ENCODE measurements at regions not wholly inside any gene's neighbourhood (a gene's known extent, or its start where the extent isn't known, plus 50 kb on each side); places are given as distances from the start of the nearest gene placed in this dataset.

DNA sequence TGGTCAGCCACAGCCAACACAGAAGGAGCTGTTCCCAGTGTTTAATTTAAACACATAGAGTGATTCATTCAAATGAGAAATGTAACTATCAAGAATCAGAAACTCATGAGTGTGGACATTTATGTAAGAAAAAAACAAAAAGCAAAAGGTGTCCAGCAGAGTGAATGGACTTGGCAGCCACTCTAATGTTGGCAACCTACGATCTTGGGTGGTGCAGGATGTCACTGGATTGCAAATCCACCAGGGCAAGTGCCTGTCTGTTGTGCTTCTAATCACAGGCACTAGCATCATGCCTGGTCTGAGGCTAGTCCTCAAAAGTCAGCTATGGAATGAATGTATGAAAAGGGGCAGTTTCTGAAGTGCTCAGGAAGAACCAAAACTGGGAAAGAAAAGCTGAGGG is 277.7 kb upstream of the CLNK start:
- Histone ChIP-seq H3K27me3 (no peaks in the 10 kb centered on the region), H3K27ac (no peak overlapping the region), H3K4me3 (no peak overlapping the region), H3K36me3 (no peaks in the 10 kb centered on the region), H3K9me3 (no peaks in the 10 kb centered on the region), H3K4me1 (no peaks in the 10 kb centered on the region)
- intact Hi-C loops (cut with DNase I; ENCODE audit: low total_unique reads), result no loop called here
- TF ChIP-seq, protein P1, sequence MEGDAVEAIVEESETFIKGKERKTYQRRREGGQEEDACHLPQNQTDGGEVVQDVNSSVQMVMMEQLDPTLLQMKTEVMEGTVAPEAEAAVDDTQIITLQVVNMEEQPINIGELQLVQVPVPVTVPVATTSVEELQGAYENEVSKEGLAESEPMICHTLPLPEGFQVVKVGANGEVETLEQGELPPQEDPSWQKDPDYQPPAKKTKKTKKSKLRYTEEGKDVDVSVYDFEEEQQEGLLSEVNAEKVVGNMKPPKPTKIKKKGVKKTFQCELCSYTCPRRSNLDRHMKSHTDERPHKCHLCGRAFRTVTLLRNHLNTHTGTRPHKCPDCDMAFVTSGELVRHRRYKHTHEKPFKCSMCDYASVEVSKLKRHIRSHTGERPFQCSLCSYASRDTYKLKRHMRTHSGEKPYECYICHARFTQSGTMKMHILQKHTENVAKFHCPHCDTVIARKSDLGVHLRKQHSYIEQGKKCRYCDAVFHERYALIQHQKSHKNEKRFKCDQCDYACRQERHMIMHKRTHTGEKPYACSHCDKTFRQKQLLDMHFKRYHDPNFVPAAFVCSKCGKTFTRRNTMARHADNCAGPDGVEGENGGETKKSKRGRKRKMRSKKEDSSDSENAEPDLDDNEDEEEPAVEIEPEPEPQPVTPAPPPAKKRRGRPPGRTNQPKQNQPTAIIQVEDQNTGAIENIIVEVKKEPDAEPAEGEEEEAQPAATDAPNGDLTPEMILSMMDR (IDR thresholded peaks at IDR 0.05 in 4 of 5, conservative IDR thresholded peaks at IDR 0.05 in 1 of 5), result no peak
- no peak for TF ChIP-seq POLR2A (IDR thresholded peaks at IDR 0.05)
- ATAC-seq, result no peak
- DNase-seq, result no peak
- in situ Hi-C loops (cut with MboI; ENCODE audit: low sequenced_read_pairs in 4 of 4), result no loop called here

DNA sequence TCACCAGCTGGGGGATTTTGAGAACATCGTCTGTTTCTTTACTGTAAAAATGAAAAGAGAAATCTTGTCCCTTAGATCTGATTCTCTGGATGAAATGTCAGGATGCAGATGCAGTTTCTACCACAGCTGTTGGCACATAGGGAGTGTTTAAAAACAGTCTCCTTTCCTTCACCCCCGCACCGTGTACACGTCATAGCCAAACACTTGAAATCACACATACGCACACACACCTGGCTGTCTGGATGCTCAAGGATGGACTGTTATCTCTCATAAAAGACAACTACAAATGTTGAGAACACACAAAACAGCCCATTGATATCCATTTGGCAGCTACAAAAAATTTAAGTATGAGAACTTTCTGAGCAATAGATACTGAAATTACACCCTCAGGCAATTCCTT is 275.8 kb upstream of the CLNK start:
- Histone ChIP-seq H3K4me3 (no peak overlapping the region), H3K27ac (no peak overlapping the region), H3K36me3 (no peaks in the 10 kb centered on the region), H3K4me1 (no peaks in the 10 kb centered on the region), H3K9me3 (no peaks in the 10 kb centered on the region), H3K27me3 (no peaks in the 10 kb centered on the region)
- DNase-seq, result no peak
- no peak for ATAC-seq
- in situ Hi-C loops (cut with MboI; ENCODE audit: low sequenced_read_pairs in 4 of 4), result no loop called here
- intact Hi-C loops (cut with DNase I; ENCODE audit: low total_unique reads), result no loop called here
- no peak for TF ChIP-seq POLR2A (IDR thresholded peaks at IDR 0.05)
- TF ChIP-seq, protein P1 (IDR thresholded peaks at IDR 0.05 in 4 of 5, conservative IDR thresholded peaks at IDR 0.05 in 1 of 5), result no peak

DNA sequence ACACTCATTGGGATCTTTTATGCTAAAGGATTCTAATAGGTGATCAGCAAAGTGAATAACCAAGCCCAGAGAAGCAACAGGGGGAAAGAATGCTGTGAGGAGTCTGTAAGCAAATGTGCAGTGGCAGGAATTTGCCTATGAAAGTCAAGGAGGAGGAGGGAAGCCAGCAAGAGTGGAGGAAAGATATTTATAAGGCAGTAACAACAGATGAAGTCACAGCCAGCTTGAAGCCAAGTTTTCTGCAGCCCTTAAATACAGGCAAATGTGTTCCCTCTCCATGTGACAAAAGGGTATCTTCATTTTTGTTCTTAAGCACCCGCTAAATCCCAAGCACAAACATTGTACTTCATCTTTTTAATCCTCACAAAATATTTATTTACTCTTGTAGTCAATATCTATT is 275.0 kb upstream of the CLNK start:
- Histone ChIP-seq H3K4me3 (no peak overlapping the region), H3K36me3 (no peaks in the 10 kb centered on the region), H3K27ac (no peak overlapping the region), H3K9me3 (no peaks in the 10 kb centered on the region), H3K4me1 (no peaks in the 10 kb centered on the region), H3K27me3 (no peaks in the 10 kb centered on the region)
- intact Hi-C loops (cut with DNase I; ENCODE audit: low total_unique reads) (no loop called here), in situ Hi-C loops (cut with MboI; ENCODE audit: low sequenced_read_pairs in 4 of 4) (no loop called here)
- TF ChIP-seq, protein P1 (IDR thresholded peaks at IDR 0.05 in 4 of 5, conservative IDR thresholded peaks at IDR 0.05 in 1 of 5), result no peak
- no peak for TF ChIP-seq POLR2A (IDR thresholded peaks at IDR 0.05)
- ATAC-seq (no peak), DNase-seq (no peak)

DNA sequence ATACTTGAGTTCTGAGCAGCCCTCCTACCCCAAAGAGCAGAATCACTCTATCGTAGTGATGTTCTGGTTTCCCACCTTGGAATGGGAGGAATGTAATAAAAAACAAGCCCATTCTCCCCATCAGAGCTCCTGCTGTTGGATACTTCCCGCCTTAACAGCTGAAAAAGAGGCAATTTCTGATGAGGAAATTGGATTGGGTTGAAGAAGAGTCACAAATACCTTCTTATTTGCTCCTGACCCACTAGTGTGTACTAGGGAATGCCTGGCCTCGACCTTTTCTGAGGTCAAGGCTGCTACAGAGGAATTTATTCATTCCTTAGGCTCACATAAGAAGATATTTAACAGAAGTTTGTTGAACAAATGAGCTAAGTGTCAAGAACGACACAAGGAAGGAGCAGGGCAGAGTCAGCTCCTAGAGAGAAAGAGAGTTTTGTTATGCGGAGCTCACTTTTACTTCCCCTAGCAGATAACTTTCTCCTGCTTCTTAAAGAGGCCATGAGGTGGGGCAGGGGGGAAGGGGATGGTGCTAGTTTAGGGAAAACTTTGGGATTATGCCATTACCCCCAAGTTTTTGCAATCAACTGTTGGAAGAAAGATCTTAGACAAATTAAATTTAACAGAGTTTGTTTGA is 273.8 kb upstream of the CLNK start:
- no peaks in the 10 kb centered on the region for H3K4me1 ChIP-seq
- TF ChIP-seq POLR2A (IDR thresholded peaks at IDR 0.05), result no peak
- TF ChIP-seq, protein P1 (IDR thresholded peaks at IDR 0.05 in 4 of 5, conservative IDR thresholded peaks at IDR 0.05 in 1 of 5), result no peak
- no peak overlapping the region for H3K4me3 ChIP-seq
- intact Hi-C loops (cut with DNase I; ENCODE audit: low total_unique reads) (no loop called here), in situ Hi-C loops (cut with MboI; ENCODE audit: low sequenced_read_pairs in 4 of 4) (no loop called here)
- H3K27me3 ChIP-seq, result no peaks in the 10 kb centered on the region
- no peaks in the 10 kb centered on the region for H3K36me3 ChIP-seq
- H3K9me3 ChIP-seq, result no peaks in the 10 kb centered on the region
- DNase-seq, result no peak
- no peak overlapping the region for H3K27ac ChIP-seq
- ATAC-seq, result no peak

DNA sequence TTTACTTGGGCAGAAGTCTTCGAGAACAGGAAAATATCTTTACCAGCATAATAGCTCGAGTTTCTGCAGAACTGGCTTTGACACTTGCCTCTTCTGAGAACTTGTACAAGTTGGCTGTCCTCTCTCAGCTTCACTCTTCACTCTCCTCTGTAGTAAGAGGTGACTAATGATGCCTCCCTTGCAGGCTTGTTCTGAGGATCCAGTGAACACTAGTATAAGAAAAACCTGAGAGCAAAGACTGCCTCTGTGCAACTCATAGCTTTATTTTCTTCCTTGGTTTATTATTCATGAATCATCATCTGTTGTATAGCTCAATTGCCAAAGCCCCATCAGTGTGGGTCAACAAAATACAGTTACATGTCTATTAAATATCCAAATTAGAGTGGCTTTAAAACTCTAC is 266.7 kb upstream of the CLNK start:
- Histone ChIP-seq H3K9me3 (no peaks in the 10 kb centered on the region), H3K36me3 (no peaks in the 10 kb centered on the region), H3K4me3 (no peak overlapping the region), H3K4me1 (no peaks in the 10 kb centered on the region), H3K27me3 (no peaks in the 10 kb centered on the region), H3K27ac (no peak overlapping the region)
- in situ Hi-C loops (cut with MboI; ENCODE audit: low sequenced_read_pairs in 4 of 4) (no loop called here), intact Hi-C loops (cut with DNase I; ENCODE audit: low total_unique reads) (no loop called here)
- no peak for TF ChIP-seq POLR2A (IDR thresholded peaks at IDR 0.05)
- TF ChIP-seq, protein P1 (IDR thresholded peaks at IDR 0.05 in 4 of 5, conservative IDR thresholded peaks at IDR 0.05 in 1 of 5), result no peak
- ATAC-seq (no peak), DNase-seq (no peak)

Data from gastrocnemius medialis (tissue), 4 donors.